IPS DF 4.7 (cell line): ENCODE measurements at regions not wholly inside any gene's neighbourhood (a gene's known extent, or its start where the extent isn't known, plus 50 kb on each side); places are given as distances from the start of the nearest gene placed in this dataset.

ENCODE experiments used
- DNase-seq: peaks from one replicate; pipeline ENCODE4 v3.0.0-alpha.2; 2013; ENCODE audit warnings: low spot score; ENCODE audit errors: extremely low read depth

GRCh38 chr9:87085073-87085472 is 137.8 kb upstream of the GAS1 start:
- no peak for DNase-seq

DNA sequence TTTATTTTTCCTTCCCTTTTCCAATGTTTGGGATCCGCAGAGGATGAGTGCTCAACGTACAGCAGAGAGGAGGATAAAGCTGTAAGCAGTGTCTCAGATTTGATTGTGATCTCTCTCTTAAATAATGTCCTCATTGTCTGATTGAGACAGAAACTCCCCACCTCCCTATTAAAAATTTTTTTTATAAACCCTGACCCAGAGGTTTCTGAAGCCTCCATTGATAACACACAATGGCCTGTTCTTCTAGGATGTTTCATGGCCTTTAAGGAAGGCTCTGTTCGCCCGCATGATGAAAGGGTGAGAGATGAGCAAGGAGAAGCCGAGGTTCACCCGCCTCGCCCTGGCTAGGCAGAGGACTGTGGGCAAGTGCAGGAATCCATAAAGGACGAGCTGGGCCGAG is 138.2 kb upstream of the GAS1 start:
- no peak for DNase-seq

GRCh38 chr9:87086221-87086818 is 139.0 kb upstream of the GAS1 start:
- DNase-seq = no peak

DNA sequence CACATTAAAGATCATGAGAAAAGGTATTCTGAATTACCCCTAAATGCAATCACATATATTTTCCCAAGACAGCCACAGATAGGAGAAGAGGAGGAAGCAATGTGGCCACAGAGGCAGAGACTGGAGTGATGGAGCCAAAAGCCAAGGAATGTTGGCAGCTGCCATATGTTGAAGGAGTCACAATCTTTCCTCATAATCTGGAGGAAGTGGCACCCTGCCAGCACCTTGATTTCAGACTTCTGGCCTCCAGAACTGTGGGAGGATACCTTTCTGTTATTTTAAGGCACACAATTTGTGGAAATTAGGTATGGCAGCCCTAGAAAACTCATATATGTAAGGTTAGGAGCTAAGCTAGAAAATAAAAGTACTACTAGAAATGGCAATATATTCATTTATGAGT is 139.9 kb upstream of the GAS1 start:
- no peak for DNase-seq

GRCh38 chr9:87088192-87088591 is 140.9 kb upstream of the GAS1 start:
- DNase-seq = no peak

DNA sequence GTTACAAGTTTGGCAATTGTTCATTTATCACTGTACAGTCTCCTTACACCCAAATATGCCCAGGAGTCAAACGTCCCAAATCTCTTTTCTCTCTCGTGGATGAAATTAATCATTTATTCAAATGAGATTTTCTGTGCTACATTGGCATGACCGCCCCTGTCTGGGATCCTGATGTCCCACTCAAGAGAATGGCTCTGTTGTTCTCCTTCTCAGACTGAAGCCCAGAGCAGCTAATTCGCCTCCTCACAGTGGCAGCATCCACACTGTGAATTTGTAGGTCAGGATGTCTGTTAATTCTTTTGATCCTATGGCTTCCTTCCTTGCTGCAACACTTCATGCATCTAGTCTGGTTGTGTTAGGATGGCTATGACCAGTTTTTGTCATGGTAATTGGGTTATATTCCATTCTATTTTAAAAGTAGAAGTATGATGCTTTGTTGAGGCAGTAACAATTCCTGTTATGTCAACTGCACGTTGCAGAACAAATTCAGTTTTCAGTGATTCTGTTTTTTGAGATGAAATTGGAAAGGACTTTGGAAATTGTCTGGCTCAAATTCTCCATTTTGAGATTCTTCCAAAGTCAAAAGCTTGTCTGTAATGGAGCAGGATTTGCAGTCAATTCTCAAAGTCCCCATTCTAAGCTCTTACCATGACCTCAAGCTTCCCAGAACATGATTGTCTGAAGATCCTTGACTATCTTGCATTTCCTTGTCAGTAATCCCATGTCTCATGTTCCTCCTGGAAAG is 141.5 kb upstream of the GAS1 start:
- DNase-seq = no peak

DNA sequence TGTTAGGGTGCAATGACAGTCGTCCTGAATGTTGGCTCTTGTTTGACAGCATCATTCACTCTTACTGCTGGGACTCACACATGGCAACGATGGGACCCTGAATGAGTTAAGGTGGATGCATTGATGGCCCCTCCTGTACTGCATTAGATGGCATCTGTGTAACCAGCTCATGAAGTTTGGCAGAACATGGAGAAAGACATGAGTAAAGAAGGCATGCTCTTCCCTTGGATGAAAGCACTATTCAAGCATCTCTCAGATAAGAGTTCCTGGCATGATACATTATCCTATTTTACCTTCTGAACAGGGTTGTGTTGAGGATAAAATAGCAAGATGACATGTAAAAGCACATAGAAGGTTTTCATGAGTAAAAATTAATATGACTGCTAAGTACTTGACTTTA is 142.2 kb upstream of the GAS1 start:
- no peak for DNase-seq

DNA sequence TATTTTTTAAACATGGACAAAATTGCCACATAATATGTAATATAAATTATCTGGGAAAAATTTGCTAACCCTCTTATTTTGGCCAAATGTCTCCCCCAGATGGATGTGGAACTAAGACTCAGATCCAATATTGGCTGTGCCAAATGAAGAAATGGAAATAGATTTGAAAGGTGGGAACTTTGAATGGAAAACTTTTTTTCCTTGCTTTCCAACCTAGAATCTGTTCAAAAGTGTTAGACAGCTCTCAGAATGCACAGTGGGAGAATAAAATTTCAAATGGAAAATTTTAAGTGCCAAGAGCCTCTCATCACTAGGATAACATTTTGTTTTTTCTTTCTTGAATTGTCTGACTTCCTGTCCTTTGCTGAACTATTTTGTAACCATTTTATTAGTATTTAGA is 142.6 kb upstream of the GAS1 start:
- no peak for DNase-seq

DNA sequence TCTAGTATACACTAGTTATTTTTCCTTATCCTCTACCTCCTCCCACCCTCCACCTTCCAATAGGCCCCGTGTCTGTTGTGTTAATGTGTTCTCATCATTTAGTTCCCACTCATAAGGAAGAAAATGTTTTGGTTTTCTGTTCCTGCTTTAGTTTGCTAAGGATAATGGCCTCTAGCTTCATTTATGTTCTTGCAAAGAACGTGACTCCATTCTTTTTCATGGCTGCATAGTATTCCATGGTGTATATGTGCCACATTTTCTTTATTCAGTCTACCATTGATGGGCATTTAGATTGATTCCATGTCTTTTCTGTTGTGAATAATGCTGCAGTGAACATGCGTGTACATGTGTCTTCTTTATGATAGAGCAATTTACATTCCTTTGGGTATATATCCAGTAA is 146.5 kb upstream of the GAS1 start:
- no peak for DNase-seq

- DNase-seq = no peak
These were observed 148.6 kb upstream of the GAS1 start for GRCh38 chr9:87095951-87096350.

DNA sequence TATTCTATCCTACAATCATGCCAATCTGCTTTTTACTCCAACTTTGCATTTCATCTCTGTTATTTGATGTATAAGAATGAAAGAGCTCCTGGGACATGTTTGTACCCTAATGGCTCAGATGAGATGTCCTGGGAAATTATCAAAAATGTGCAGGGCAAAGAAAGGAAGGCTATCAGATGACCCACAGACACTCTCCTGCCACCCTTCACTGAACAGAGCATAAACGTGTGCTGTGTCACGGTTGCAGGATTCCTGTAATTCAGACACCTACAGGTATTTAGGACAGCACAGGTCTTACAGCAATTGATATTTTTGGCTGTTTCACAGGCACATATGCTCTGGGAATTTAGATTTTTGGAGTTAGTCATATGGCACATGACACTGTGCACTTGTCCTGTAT is 149.2 kb upstream of the GAS1 start:
- DNase-seq = no peak

DNA sequence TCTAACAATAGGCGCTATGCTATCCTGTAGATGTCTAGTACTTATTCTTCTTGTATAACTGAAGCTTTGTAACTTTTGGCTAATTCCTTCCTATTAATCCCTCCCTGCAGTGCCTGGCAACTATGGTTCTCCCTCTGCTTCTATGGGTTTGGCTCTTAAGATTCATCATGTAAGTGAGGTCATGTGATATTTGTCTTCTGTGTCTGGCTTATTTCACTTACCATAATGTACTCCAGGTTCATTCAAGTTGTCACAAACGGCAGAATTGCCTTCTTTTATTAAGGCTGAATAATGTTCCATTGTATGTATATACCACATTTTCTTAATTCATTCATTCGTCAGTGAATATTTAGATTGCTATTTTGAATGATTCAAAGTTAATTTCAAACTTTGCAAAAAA is 149.9 kb upstream of the GAS1 start:
- DNase-seq = no peak

DNA sequence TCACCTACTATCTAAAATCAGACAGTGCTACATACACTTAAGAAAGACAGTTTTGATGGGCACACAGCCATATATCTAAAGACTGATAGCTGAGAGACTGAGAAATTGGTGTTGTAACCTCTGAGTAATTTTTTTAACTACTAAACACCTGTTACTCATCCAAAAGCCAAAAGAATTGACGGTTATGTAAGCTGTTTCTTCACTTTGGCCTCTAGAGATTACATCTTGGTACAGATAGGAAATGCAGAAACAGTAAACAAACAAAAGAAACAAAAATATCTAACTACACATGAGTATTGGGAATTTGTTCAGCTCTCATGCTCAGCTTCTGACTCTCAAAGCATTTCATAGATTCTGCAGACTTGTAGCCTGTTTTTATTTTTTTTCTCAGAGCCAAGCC is 152.1 kb upstream of the GAS1 start:
- DNase-seq = no peak

GRCh38 chr9:87100001-87100400 is 152.7 kb upstream of the GAS1 start:
- DNase-seq = no peak

GRCh38 chr9:87102126-87102525 is 154.8 kb upstream of the GAS1 start:
- no peak for DNase-seq

GRCh38 chr9:87107072-87107471 is 159.8 kb upstream of the GAS1 start:
- peak; percentile 28 for DNase-seq

DNA sequence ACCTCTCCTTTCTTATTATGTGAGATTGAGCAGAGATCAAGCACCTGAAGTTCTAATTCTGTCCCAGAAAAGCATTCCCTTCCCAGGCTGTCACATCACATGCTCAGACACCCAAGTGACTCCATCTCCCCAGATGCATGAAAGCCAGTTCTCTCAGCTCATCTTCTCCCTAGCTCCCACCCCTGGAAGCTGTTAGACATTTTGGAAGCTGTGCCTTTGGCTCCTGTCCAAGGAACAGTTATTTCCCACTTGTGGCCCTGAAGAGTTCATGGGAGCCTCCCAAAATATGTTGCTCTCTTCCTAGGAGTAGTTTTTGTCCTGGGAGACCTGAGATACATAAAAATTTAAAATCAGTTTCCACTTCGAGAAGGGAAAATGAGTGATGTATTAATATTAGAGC is 161.4 kb upstream of the GAS1 start:
- DNase-seq = no peak

- no peak for DNase-seq
These were observed 161.9 kb upstream of the GAS1 start for GRCh38 chr9:87109231-87109631.

GRCh38 chr9:87109851-87110250 is 162.5 kb upstream of the GAS1 start:
- DNase-seq = no peak

DNA sequence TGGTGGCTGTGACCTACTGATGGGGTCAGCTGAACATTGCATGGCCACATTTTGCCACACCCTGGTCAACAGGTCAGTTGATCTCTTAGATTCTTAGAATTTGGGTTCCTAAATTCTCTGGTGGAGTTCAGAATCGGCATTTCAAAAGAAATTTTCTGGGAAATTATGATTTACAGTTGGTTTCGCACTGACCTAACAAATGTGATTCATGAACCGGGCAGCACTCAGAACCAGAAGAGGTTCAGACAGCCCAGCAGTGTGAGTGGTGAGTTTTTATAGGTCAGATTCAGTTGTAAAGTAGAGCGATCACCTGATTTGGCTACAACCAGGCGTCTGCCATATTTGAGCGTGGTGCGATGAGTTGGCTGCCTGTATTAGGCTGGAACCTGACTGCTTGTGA is 163.7 kb upstream of the GAS1 start:
- DNase-seq = no peak

- no peak for DNase-seq
These were observed 165.3 kb upstream of the GAS1 start for GRCh38 chr9:87112656-87113055.

DNA sequence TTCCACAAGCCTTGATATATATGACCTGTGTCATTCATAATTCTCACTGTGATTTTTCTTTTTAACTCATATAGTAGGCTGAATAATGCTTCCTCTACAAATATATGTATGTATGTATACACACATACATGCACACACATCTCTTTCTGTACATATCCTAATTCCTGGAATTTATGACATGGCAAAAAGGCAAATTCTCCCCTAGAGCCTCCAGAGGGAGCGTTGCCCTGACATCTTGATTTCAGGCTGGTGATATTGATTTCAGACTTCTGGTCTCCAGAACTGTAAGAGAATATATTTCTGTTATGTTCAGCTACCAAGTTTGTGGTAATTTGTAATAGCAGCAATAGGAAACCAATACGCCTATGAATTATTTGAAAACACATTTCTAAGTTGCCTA is 166.6 kb upstream of the GAS1 start:
- DNase-seq = no peak

DNA sequence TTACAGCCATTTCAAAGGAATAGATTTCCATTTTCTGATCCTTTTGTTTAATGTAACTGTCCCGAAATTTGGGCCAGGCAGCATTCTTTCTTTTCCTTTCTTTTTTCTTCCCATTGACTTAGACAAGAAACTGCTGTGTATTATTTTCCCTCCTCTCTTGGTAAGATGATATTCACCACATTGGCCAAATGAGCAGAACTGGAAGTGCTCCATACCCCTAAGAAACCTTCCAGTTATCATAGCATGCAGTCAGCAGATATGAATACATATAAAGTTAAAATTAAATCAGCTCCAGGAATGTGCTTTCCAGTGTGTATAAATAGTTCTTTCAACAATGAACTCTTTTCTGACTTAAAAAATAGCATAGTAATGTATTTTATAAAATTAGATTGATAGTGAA is 168.5 kb upstream of the GAS1 start:
- no peak for DNase-seq

DNA sequence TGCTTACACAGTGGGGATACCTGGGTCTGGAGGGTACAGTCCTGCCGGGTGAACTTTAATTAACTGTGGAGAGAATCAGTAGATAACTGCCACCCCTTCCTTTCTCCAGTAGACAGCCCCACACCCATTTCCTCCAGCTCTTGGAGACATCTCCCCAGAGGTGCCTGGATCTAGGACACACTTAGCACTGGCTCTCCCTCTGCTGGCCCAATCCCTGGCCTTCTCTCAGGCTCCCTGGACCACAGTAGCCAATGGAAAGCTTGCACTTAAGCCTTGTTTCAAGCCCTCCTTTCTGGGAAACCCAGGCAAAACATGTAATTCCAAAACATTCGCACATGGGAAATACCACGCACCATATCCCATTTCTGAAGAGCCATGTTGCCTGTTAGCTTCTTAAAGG is 169.2 kb upstream of the GAS1 start:
- no peak for DNase-seq
